OCI-LY1 (cell line): ENCODE measurements at regions not wholly inside any gene's neighbourhood (a gene's known extent, or its start where the extent isn't known, plus 50 kb on each side); places are given as distances from the start of the nearest gene placed in this dataset.

Experiments
- H2AFZ ChIP-seq: fragments of 200-600 bp; sonication (generic), shearing (Covaris generic); 2 replicates; pipeline ENCODE4 v1.6.0; 2014; ENCODE audit warnings: antibody characterized with exemption, mild to moderate bottlenecking, low read length
- H3F3A ChIP-seq: fragments of 200-600 bp; sonication (generic), shearing (Covaris generic); 2 replicates; pipeline ENCODE4 v1.6.0; 2014; ENCODE audit warnings: mild to moderate bottlenecking, antibody characterized with exemption, low read length, moderate library complexity; ENCODE audit not compliant: insufficient read depth
- H3K27ac ChIP-seq: fragments of 200-600 bp; sonication (generic); 2 replicates; pipeline ENCODE4 v1.5.1; 2014; ENCODE audit warnings: low read length, mixed run types, mild to moderate bottlenecking, low read depth; ENCODE audit not compliant: poor library complexity, severe bottlenecking
- H3K27me3 ChIP-seq: fragments of 200-600 bp; sonication (generic); 2 replicates; pipeline ENCODE4 v1.6.0; 2014; ENCODE audit warnings: antibody characterized with exemption, mild to moderate bottlenecking, low read length, moderate library complexity; ENCODE audit not compliant: insufficient read depth
- H3K36me3 ChIP-seq: fragments of 200-600 bp; sonication (generic); 2 replicates; pipeline ENCODE4 v1.6.1; 2014; ENCODE audit warnings: mild to moderate bottlenecking, antibody characterized with exemption, low read length, moderate library complexity, mixed read lengths; ENCODE audit not compliant: insufficient read depth
- H3K4me1 ChIP-seq: fragments of 200-600 bp; sonication (generic); 2 replicates; pipeline ENCODE4 v1.5.1; 2014; ENCODE audit warnings: mild to moderate bottlenecking, low read length, moderate library complexity; ENCODE audit not compliant: insufficient read depth, severe bottlenecking
- H3K4me2 ChIP-seq: fragments of 200-600 bp; sonication (generic), shearing (Covaris generic); 2 replicates; pipeline ENCODE4 v1.6.1; 2014; ENCODE audit warnings: low read length
- H3K4me3 ChIP-seq: fragments of 200-600 bp; sonication (generic); 2 replicates; pipeline ENCODE4 v1.5.1; 2014; ENCODE audit warnings: low read length, low read depth, mild to moderate bottlenecking, mixed read lengths; ENCODE audit not compliant: poor library complexity, severe bottlenecking
- H3K79me2 ChIP-seq: fragments of 200-600 bp; shearing (Covaris generic); 2 replicates; pipeline ENCODE4 v1.6.1; 2016; ENCODE audit warnings: mixed run types, low read length, mixed read lengths; ENCODE audit not compliant: insufficient read depth
- H3K9ac ChIP-seq: fragments of 200-600 bp; sonication (generic), shearing (Covaris generic); 2 replicates; pipeline ENCODE4 v1.6.1; 2014; ENCODE audit warnings: mild to moderate bottlenecking, low read length, mixed read lengths
- H3K9me2 ChIP-seq: fragments of 200-600 bp; sonication (generic), shearing (Covaris generic); 2 replicates; pipeline ENCODE4 v1.6.1; 2014; ENCODE audit warnings: low read depth, mild to moderate bottlenecking, low read length, mixed read lengths
- H3K9me3 ChIP-seq: fragments of 200-600 bp; shearing (Covaris generic); 2 replicates; pipeline ENCODE4 v1.6.1; 2014; ENCODE audit warnings: low read length, mixed read lengths
- H4K20me1 ChIP-seq: fragments of 200-600 bp; sonication (generic), shearing (Covaris generic); 2 replicates; pipeline ENCODE4 v1.6.0; 2016; ENCODE audit warnings: mild to moderate bottlenecking, low read length; ENCODE audit not compliant: insufficient read depth
- EZH2 ChIP-seq: fragments of 200-600 bp; sonication (generic), shearing (Covaris generic); IDR thresholded peaks from 2 replicates; pipeline ENCODE4 v1.8.0; 2017; ENCODE audit warnings: borderline replicate concordance, mixed run types, mild to moderate bottlenecking, antibody characterized with exemption, low read length, moderate library complexity, mixed read lengths
- TF ChIP-seq, protein P1 (sequence below): fragments of 200-600 bp; sonication (generic), shearing (Covaris generic); IDR thresholded peaks from 2 replicates; pipeline ENCODE4 v1.5.1; 2017; ENCODE audit warnings: mild to moderate bottlenecking, antibody characterized with exemption, low read length, moderate library complexity, mixed read lengths

GRCh38 chr6:93919365-93919764 lies 500.0 kb upstream of the EPHA7 start:
- Histone ChIP-seq H3K79me2 (no peaks in the 10 kb centered on the region), H3F3A (no peaks in the 10 kb centered on the region), H3K9me2 (no peaks in the 10 kb centered on the region), H3K36me3 (no peaks in the 10 kb centered on the region), H4K20me1 (no peaks in the 10 kb centered on the region), H3K9ac (no peak overlapping the region), H3K9me3 (no peaks in the 10 kb centered on the region), H3K27ac (no peak overlapping the region), H3K4me2 (no peak overlapping the region), H3K4me3 (no peak overlapping the region), H3K27me3 (no peaks in the 10 kb centered on the region), H2AFZ (no peak overlapping the region), H3K4me1 (no peaks in the 10 kb centered on the region)
- TF ChIP-seq, protein P1, sequence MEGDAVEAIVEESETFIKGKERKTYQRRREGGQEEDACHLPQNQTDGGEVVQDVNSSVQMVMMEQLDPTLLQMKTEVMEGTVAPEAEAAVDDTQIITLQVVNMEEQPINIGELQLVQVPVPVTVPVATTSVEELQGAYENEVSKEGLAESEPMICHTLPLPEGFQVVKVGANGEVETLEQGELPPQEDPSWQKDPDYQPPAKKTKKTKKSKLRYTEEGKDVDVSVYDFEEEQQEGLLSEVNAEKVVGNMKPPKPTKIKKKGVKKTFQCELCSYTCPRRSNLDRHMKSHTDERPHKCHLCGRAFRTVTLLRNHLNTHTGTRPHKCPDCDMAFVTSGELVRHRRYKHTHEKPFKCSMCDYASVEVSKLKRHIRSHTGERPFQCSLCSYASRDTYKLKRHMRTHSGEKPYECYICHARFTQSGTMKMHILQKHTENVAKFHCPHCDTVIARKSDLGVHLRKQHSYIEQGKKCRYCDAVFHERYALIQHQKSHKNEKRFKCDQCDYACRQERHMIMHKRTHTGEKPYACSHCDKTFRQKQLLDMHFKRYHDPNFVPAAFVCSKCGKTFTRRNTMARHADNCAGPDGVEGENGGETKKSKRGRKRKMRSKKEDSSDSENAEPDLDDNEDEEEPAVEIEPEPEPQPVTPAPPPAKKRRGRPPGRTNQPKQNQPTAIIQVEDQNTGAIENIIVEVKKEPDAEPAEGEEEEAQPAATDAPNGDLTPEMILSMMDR: no peak
- TF ChIP-seq EZH2: no peak

GRCh38 chr6:93918258-93918657 lies 498.9 kb upstream of the EPHA7 start:
- H3K9ac ChIP-seq: no peak overlapping the region
- no peaks in the 10 kb centered on the region for H4K20me1 ChIP-seq
- no peak overlapping the region for H3K4me2 ChIP-seq
- H3K9me2 ChIP-seq: no peaks in the 10 kb centered on the region
- H3K36me3 ChIP-seq: no peaks in the 10 kb centered on the region
- no peak overlapping the region for H2AFZ ChIP-seq
- no peaks in the 10 kb centered on the region for H3K4me1 ChIP-seq
- H3K27ac ChIP-seq: no peak overlapping the region
- no peaks in the 10 kb centered on the region for H3K9me3 ChIP-seq
- H3K79me2 ChIP-seq: no peaks in the 10 kb centered on the region
- TF ChIP-seq EZH2: no peak
- TF ChIP-seq, protein P1: no peak
- H3K27me3 ChIP-seq: no peaks in the 10 kb centered on the region
- H3F3A ChIP-seq: no peaks in the 10 kb centered on the region
- H3K4me3 ChIP-seq: no peak overlapping the region

DNA sequence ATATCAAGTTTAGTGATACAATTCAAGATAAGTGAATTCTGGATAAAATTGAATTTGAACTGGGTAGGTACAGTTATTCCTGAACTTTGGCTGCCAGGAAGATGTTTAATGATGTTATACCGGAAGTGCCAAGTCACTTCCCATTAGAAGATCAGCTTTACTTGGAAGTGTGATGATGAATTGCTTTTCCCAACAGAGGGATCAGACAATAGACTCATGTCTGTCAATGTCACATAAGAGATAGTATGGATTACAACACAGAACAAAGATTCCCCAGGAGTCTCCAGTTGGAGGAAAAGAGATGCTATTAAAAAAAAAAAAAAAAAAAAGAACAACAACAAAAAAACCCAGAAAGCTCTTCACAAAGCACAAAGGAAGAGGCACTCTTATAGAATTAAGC lies 497.9 kb upstream of the EPHA7 start:
- H3F3A ChIP-seq: no peaks in the 10 kb centered on the region
- H3K27ac ChIP-seq: no peak overlapping the region
- no peaks in the 10 kb centered on the region for H3K27me3 ChIP-seq
- no peaks in the 10 kb centered on the region for H3K9me2 ChIP-seq
- no peak overlapping the region for H3K4me3 ChIP-seq
- TF ChIP-seq, protein P1: no peak
- H3K4me2 ChIP-seq: no peak overlapping the region
- H3K36me3 ChIP-seq: no peaks in the 10 kb centered on the region
- H4K20me1 ChIP-seq: no peaks in the 10 kb centered on the region
- no peak overlapping the region for H3K9ac ChIP-seq
- H3K79me2 ChIP-seq: no peaks in the 10 kb centered on the region
- H3K4me1 ChIP-seq: no peaks in the 10 kb centered on the region
- no peak overlapping the region for H2AFZ ChIP-seq
- H3K9me3 ChIP-seq: no peaks in the 10 kb centered on the region
